GM21447 (cell line): ENCODE measurements at regions not wholly inside any gene's neighbourhood (a gene's known extent, or its start where the extent isn't known, plus 50 kb on each side); places are given as distances from the start of the nearest gene placed in this dataset.

Experiments
- ATAC-seq: cut with Tn5 transposase; IDR thresholded peaks from one replicate; pipeline ENCODE4 v1.9.1; 2021; ENCODE audit not compliant: unreplicated experiment

DNA sequence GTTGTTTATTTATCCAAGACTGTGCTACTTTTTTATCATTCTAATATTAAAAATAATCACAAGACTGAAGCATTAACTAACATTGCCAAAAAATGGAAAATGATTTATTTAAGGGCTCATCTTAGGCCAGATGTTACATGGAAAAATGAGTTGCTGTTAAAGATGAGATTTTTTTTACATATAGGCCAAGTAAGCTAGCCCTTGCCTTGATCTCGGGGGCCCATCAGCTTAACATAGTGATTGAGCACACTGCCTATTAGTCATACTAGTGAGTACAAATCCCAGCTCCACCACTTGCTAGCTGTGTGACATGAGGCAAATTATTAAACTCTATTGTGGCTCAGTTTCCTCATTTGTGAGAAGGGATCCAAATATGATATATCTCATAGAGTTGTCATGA is 275.9 kb upstream of the SNX7 start:
- no peak for ATAC-seq

DNA sequence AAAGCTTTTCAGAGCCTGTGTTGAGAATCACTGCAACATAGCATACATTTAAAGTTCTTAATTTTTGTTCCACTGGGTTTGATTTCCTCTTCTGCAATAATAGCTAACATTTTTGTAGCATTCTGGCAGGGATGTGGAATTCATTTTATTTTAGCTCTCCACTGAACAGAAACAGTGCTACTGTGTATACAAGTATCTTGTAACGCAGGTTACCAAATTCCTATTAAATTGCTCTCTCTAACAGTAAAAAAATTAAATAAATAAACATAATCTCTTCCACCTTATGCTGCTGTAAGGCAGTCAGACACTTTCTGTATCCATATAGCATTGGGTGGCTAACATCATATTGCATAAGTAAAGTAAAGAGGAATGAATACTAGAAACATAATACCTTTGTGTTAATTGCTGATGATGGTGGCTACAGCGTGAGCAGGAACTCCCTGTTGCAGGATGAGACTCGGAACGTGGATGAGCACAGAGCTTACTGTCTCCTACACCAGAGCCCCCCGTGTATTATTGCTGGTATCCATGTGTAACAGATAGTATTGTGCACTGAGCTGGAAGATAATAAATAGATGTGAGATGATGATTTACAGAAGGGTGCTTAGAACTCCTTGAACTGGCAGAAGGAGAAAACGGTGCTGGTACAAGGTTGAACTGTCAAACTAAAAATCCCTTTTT is 276.9 kb upstream of the SNX7 start:
- no peak for ATAC-seq

DNA sequence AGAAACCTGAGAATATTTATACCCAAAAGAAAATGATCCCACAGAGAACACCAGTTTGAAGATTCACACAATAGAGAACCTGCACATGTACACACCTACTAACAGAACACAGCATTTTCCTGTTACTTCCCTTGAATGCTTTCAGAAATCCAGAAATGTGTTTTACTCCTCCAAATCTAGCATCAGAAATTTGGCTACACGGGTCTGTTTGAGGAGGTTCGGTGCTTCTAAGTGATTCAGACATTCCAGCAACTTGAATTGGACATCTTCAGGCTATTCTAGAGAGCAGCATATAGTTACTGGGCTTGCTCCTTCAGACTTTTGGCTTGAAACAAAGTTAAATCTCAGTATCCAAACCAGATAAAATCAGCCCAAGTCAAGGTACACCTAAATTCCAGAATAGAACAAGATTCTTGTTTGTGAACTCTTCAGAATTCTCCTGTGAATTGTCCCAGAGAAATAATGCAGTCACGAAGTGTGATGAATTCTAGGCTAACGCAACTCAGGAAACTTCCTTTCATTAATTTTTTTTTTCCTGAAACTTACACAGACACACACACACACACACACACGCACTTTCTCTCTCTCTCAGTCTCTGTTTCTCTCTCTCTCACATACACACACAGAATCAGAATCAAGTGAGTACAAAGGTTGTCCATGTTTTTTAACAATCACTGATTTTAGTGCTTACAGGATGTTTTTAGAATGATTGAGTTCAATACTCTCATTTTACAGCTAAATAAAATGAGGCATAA is 278.4 kb upstream of the SNX7 start:
- no peak for ATAC-seq

- no peak for ATAC-seq
These were observed 278.9 kb upstream of the SNX7 start for GRCh38 chr1:98382586-98382985.

GRCh38 chr1:98374098-98374497 is 287.4 kb upstream of the SNX7 start:
- ATAC-seq: no peak

GRCh38 chr1:98373056-98373455 is 288.5 kb upstream of the SNX7 start:
- ATAC-seq: no peak

DNA sequence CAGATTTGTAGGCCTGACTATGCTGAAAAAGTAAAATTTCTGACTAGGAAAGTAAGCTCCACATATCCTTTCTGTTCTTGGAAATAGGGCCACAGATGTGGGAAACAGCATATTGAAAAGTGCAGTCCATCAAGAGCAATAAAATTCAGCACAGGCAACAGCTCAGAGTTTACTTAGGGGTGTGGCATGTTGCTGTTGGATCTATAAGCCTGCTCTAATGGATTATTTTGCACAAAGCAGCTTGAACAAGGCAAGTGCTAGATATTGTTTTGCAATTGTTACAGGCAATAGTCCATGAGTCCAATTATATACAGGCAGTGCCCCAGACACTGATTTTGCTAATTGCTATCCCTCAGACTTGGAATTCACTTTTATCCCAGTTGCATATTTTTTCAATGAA is 289.8 kb upstream of the SNX7 start:
- ATAC-seq: no peak

GRCh38 chr1:98369463-98369862 is 292.1 kb upstream of the SNX7 start:
- no peak for ATAC-seq

GRCh38 chr1:98368995-98369394 is 292.5 kb upstream of the SNX7 start:
- no peak for ATAC-seq

DNA sequence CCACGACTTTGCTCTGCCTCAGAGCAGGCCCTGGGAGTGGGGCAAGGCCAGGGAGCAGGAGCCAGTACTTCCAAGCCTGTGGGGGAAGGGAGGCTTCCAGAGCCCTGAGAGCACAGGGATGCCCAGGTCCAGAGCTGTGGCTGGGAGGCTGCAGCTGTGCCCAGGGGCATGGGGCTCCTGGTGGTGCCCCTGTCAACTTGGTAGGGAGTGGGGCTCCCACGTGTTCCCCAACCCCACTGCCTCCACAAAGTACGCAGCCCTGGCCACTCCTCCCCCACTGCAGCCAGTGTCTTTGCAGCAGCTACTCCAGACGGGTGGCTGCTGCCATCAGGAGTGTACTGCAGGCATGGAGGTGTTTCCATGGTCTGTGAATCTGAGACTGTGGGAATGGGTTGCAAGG is 294.1 kb upstream of the SNX7 start:
- no peak for ATAC-seq

DNA sequence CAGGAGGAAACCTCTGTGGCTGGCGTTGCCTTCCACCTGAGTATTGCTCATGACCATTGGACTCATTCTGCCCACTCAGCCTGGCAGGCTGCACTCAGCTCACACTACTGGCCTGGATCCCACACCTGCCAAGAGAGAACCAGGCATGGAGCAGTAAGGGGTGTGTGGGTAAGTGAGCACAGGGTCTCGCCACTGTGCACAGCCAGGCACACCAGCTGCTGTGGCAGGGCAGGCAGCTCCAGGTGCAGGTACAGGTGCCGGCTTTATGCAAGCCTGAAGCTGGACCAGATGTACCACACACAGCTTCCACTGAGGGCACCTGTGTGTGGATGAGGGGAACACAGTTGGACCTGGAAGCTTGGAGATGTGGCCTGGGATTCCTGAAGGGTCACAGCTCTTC is 295.2 kb upstream of the SNX7 start:
- no peak for ATAC-seq

DNA sequence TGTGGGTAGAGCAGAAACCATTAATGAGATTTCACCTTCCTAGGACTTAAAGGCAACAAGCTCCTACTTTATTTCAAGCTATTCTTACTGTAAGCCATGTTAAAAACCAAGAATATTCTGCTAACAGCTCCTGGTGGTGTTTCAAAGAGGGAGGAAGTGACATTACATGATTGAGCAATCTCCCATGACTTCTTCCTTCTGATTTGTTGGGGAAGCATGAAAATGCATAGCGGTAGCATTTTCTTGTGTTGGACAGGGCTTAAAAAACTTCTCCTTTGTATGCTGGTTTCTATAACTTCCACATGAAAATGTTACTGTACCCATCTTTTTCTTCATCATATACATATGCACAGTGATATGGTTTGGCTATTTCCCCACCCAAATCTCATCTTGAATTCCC is 297.0 kb upstream of the SNX7 start:
- ATAC-seq: no peak

DNA sequence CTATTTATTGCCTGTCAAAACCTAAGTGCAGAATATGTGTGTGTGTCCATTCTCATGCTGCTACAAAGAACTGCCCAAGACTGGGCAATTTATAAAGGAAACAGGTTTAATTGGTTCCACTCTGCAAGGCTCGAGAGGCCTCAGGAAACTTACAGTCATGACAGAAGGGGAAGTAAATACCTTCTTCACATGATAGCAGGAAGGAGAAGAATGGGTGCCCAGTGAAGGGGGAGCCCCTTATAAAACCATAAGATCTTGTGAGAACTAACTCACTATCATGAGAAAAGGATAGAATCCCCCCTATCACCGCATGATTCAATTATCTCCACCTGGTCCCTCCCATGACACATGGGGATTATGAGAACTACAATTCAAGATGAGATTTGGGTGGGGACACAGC is 300.7 kb upstream of the SNX7 start:
- no peak for ATAC-seq

- ATAC-seq: no peak
These were observed 305.7 kb upstream of the SNX7 start for GRCh38 chr1:98355656-98356383.

GRCh38 chr1:98352378-98352777 is 309.1 kb upstream of the SNX7 start:
- no peak for ATAC-seq

DNA sequence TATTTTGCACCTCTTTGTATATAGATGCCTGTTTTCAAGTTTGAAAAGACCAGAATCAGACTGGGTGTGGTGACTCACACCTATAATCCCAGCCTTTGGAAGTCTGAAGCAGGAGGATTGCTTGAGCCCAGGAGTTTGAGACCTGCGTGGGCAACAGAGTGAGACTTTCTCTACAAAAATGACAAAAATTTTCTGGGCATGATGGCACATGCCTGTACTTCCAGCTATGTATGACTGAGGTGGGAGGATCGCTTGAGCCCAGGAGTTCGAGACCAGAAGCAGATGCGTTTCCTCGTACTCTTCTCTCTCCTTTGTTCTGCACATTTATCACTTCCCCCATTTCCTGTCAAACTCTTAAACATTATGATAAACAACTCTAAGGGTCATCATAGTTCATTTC is 310.0 kb upstream of the SNX7 start:
- ATAC-seq: no peak

GRCh38 chr1:98345417-98345816 is 316.1 kb upstream of the SNX7 start:
- no peak for ATAC-seq

DNA sequence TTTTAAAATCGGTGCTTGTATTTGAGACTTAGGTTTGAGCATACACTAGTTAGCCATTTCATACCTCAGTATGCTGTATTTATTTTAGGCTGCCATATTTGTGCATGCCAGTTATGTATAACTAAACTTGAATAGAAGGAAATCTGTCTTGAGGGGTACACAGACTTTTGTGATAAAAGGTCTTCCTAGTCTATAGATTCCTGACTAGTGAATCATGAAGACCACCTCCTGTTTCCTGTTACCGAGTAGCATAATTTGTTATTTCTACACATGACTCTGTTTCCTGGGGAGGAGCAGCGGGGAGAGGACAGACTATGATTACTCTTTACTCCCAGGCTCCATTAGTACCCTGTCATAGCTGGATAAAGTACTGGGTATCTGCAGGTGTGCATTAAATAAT is 316.8 kb upstream of the SNX7 start:
- ATAC-seq: no peak

- no peak for ATAC-seq
These were observed 319.0 kb upstream of the SNX7 start for GRCh38 chr1:98342566-98342965.

- no peak for ATAC-seq
These were observed 321.0 kb upstream of the SNX7 start for GRCh38 chr1:98340511-98340910.

GRCh38 chr1:98336472-98337083 is 324.9 kb upstream of the SNX7 start:
- ATAC-seq: no peak

- no peak for ATAC-seq
These were observed 327.6 kb upstream of the SNX7 start for GRCh38 chr1:98333936-98334335.
